ENCODE measurements at regions not wholly inside any gene's neighbourhood (a gene's known extent, or its start where the extent isn't known, plus 50 kb on each side); places are given as distances from the start of the nearest gene placed in this dataset.

- no peak for DNase-seq (ENCODE audit: low read depth in 4 of 4, low spot score in 3 of 4)
Measured at GRCh38 chr5:33275921-33276627, 164.7 kb upstream of the TARS1 start.

- DNase-seq (ENCODE audit: low read depth in 4 of 4, low spot score in 3 of 4), result no peak
Measured at GRCh38 chr5:33276628-33276950, 164.2 kb upstream of the TARS1 start.

GRCh38 chr5:33277061-33277650, 163.6 kb upstream of the TARS1 start:
- DNase-seq (ENCODE audit: low read depth in 4 of 4, low spot score in 3 of 4), result no peak

GRCh38 chr5:33281431-33281843, 159.3 kb upstream of the TARS1 start:
- DNase-seq (ENCODE audit: low read depth in 4 of 4, low spot score in 3 of 4), result no peak

GRCh38 chr5:33282157-33282556, 158.6 kb upstream of the TARS1 start:
- no peak for DNase-seq (ENCODE audit: low read depth in 4 of 4, low spot score in 3 of 4)

- no peak for DNase-seq (ENCODE audit: low read depth in 4 of 4, low spot score in 3 of 4)
Measured at GRCh38 chr5:33282696-33283095, 158.1 kb upstream of the TARS1 start.

GRCh38 chr5:33283243-33283642, 157.5 kb upstream of the TARS1 start:
- no peak for DNase-seq (ENCODE audit: low read depth in 4 of 4, low spot score in 3 of 4)

- DNase-seq (ENCODE audit: low read depth in 4 of 4, low spot score in 3 of 4), result no peak
Measured at GRCh38 chr5:33284681-33285080, 156.1 kb upstream of the TARS1 start.

GRCh38 chr5:33287242-33287641, 153.5 kb upstream of the TARS1 start:
- DNase-seq (ENCODE audit: low read depth in 4 of 4, low spot score in 3 of 4), result no peak

- DNase-seq (ENCODE audit: low read depth in 4 of 4, low spot score in 3 of 4), result no peak
Measured at GRCh38 chr5:33291216-33292000, 149.4 kb upstream of the TARS1 start.

GRCh38 chr5:33297760-33298216, 143.0 kb upstream of the TARS1 start:
- no peak for DNase-seq (ENCODE audit: low read depth in 4 of 4, low spot score in 3 of 4)

GRCh38 chr5:33299621-33300208, 141.1 kb upstream of the TARS1 start:
- no peak for DNase-seq (ENCODE audit: low read depth in 4 of 4, low spot score in 3 of 4)

GRCh38 chr5:33300209-33300742, 140.5 kb upstream of the TARS1 start:
- no peak for DNase-seq (ENCODE audit: low read depth in 4 of 4, low spot score in 3 of 4)

- DNase-seq (ENCODE audit: low read depth in 4 of 4, low spot score in 3 of 4), result no peak
Measured at GRCh38 chr5:33303579-33304095, 137.1 kb upstream of the TARS1 start.

- DNase-seq (ENCODE audit: low read depth in 4 of 4, low spot score in 3 of 4), result no peak
Measured at GRCh38 chr5:33304601-33305000, 136.2 kb upstream of the TARS1 start.

GRCh38 chr5:33305572-33305971, 135.2 kb upstream of the TARS1 start:
- no peak for DNase-seq (ENCODE audit: low read depth in 4 of 4, low spot score in 3 of 4)

GRCh38 chr5:33306758-33307157, 134.0 kb upstream of the TARS1 start:
- no peak for DNase-seq (ENCODE audit: low read depth in 4 of 4, low spot score in 3 of 4)

GRCh38 chr5:33308586-33308985, 132.2 kb upstream of the TARS1 start:
- no peak for DNase-seq (ENCODE audit: low read depth in 4 of 4, low spot score in 3 of 4)

- DNase-seq (ENCODE audit: low read depth in 4 of 4, low spot score in 3 of 4), result peak in 1 of 4 donors; percentile 67
Measured at GRCh38 chr5:33309068-33309467, 131.7 kb upstream of the TARS1 start.

- no peak for DNase-seq (ENCODE audit: low read depth in 4 of 4, low spot score in 3 of 4)
Measured at GRCh38 chr5:33309536-33310345, 131.0 kb upstream of the TARS1 start.

Measured in right renal pelvis (tissue), 4 donors.